ENCODE measurements at regions not wholly inside any gene's neighbourhood (a gene's known extent, or its start where the extent isn't known, plus 50 kb on each side); places are given as distances from the start of the nearest gene placed in this dataset.

- in situ Hi-C loops (cut with HindIII; ENCODE audit: low sequenced_read_pairs), result no loop called here
These were observed 88.4 kb downstream of the BBS10 start for GRCh38 chr12:76259660-76260389.

- in situ Hi-C loops (cut with HindIII; ENCODE audit: low sequenced_read_pairs), result no loop called here
These were observed 89.1 kb downstream of the BBS10 start for GRCh38 chr12:76259106-76259505.

- in situ Hi-C loops (cut with HindIII; ENCODE audit: low sequenced_read_pairs), result no loop called here
These were observed 91.3 kb downstream of the BBS10 start for GRCh38 chr12:76256904-76257303.

- in situ Hi-C loops (cut with HindIII; ENCODE audit: low sequenced_read_pairs), result no loop called here
These were observed 91.9 kb downstream of the BBS10 start for GRCh38 chr12:76256321-76256720.

- in situ Hi-C loops (cut with HindIII; ENCODE audit: low sequenced_read_pairs), result no loop called here
These were observed 92.5 kb downstream of the BBS10 start for GRCh38 chr12:76255692-76256091.

- in situ Hi-C loops (cut with HindIII; ENCODE audit: low sequenced_read_pairs), result no loop called here
These were observed 92.9 kb downstream of the BBS10 start for GRCh38 chr12:76255281-76255680.

- in situ Hi-C loops (cut with HindIII; ENCODE audit: low sequenced_read_pairs), result no loop called here
These were observed 96.2 kb downstream of the BBS10 start for GRCh38 chr12:76252031-76252430.

GRCh38 chr12:76250256-76250655, 98.0 kb downstream of the BBS10 start:
- in situ Hi-C loops (cut with HindIII; ENCODE audit: low sequenced_read_pairs), result no loop called here

- in situ Hi-C loops (cut with HindIII; ENCODE audit: low sequenced_read_pairs), result no loop called here
These were observed 98.7 kb downstream of the BBS10 start for GRCh38 chr12:76249501-76249900.

GRCh38 chr12:76247992-76248391, 100.2 kb downstream of the BBS10 start:
- in situ Hi-C loops (cut with HindIII; ENCODE audit: low sequenced_read_pairs), result no loop called here

GRCh38 chr12:76247026-76247646, 101.1 kb downstream of the BBS10 start:
- in situ Hi-C loops (cut with HindIII; ENCODE audit: low sequenced_read_pairs), result no loop called here

GRCh38 chr12:76246611-76247010, 101.6 kb downstream of the BBS10 start:
- in situ Hi-C loops (cut with HindIII; ENCODE audit: low sequenced_read_pairs), result no loop called here

- in situ Hi-C loops (cut with HindIII; ENCODE audit: low sequenced_read_pairs), result no loop called here
These were observed 103.9 kb downstream of the BBS10 start for GRCh38 chr12:76244300-76244699.

- in situ Hi-C loops (cut with HindIII; ENCODE audit: low sequenced_read_pairs), result no loop called here
These were observed 105.2 kb downstream of the BBS10 start for GRCh38 chr12:76242813-76243550.

- in situ Hi-C loops (cut with HindIII; ENCODE audit: low sequenced_read_pairs), result no loop called here
These were observed 106.8 kb downstream of the BBS10 start for GRCh38 chr12:76241371-76241770.

GRCh38 chr12:76240281-76240680, 107.9 kb downstream of the BBS10 start:
- in situ Hi-C loops (cut with HindIII; ENCODE audit: low sequenced_read_pairs), result no loop called here

GRCh38 chr12:76238688-76239087, 109.5 kb downstream of the BBS10 start:
- in situ Hi-C loops (cut with HindIII; ENCODE audit: low sequenced_read_pairs), result no loop called here

- in situ Hi-C loops (cut with HindIII; ENCODE audit: low sequenced_read_pairs), result no loop called here
These were observed 111.0 kb downstream of the BBS10 start for GRCh38 chr12:76237086-76237701.

GRCh38 chr12:76236640-76237039, 111.6 kb downstream of the BBS10 start:
- in situ Hi-C loops (cut with HindIII; ENCODE audit: low sequenced_read_pairs), result no loop called here

GRCh38 chr12:76234741-76235140, 113.5 kb downstream of the BBS10 start:
- in situ Hi-C loops (cut with HindIII; ENCODE audit: low sequenced_read_pairs), result no loop called here

- in situ Hi-C loops (cut with HindIII; ENCODE audit: low sequenced_read_pairs), result no loop called here
These were observed 116.2 kb downstream of the BBS10 start for GRCh38 chr12:76232013-76232412.

Measured in endothelial cell of hepatic sinusoid (primary cell).